ENCODE measurements at regions not wholly inside any gene's neighbourhood (a gene's known extent, or its start where the extent isn't known, plus 50 kb on each side); places are given as distances from the start of the nearest gene placed in this dataset.

DNA sequence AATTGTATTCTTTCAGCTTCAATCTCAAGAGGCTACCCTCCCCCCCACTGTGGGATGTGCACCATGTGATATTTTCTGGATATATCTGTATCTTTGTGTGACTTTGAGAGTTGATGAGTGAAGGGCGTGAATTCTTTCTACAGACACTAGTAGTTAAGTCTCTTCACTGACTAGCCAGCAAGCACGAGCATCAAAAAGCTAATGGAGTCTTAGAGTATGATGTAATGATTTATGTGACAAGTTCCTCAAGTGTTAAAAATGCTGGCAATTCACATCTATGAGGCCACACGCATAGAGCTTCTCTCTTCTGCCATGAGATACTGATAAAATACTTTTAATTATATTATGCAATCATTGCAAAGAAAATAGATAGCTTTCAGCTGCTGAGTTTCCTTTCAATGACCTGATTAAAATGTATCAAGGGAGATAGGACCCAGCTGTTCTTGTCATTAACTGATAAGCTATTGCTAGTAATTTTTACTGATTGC is 304.8 kb downstream of the TRIB2 start:
- Histone ChIP-seq H3K4me1 (ENCODE audit: insufficient read depth) (no peaks in the 10 kb centered on the region), H3K36me3 (ENCODE audit: low read depth) (no peaks in the 10 kb centered on the region), H3K9me3 (ENCODE audit: low read depth) (no peaks in the 10 kb centered on the region), H3K4me2 (ENCODE audit: unreplicated experiment) (no peak overlapping the region), H3K4me3 (no peak overlapping the region), H3F3A (ENCODE audit: insufficient read depth) (no peaks in the 10 kb centered on the region), H4K20me1 (ENCODE audit: insufficient read depth) (no peaks in the 10 kb centered on the region), H3K79me2 (ENCODE audit: insufficient read depth) (no peaks in the 10 kb centered on the region), H3K27ac (no peak overlapping the region), H2AFZ (no peak overlapping the region), H3K27me3 (replicated peaks; ENCODE audit: insufficient read depth) (peaks cover 61% of the 10 kb centered on the region), H3K9ac (no peak overlapping the region), H3K9me2 (ENCODE audit: insufficient read depth) (no peaks in the 10 kb centered on the region)
- WGBS, 2 experiments (ENCODE audit: low coverage in 1 of 2, low lambda C conversion rate in 2 of 2, missing lambda C conversion rate in 2 of 2), result 2 to 3% methylated on average over 3 of the region's 3 CpGs
- TF ChIP-seq EZH2phosphoT487 (IDR thresholded peaks at IDR 0.05; ENCODE audit: insufficient read depth, low read depth), result no peak
- no peak for TF ChIP-seq EZH2 (IDR thresholded peaks at IDR 0.05; ENCODE audit: insufficient read depth, poor library complexity, severe bottlenecking)
- in situ Hi-C loops (cut with MboI), result loop anchor here (25.0 kb wide), 1 partner anchor 1184 kb away; no protein-coding TSS in a partner anchor
- DNase-seq, result no peak

DNA sequence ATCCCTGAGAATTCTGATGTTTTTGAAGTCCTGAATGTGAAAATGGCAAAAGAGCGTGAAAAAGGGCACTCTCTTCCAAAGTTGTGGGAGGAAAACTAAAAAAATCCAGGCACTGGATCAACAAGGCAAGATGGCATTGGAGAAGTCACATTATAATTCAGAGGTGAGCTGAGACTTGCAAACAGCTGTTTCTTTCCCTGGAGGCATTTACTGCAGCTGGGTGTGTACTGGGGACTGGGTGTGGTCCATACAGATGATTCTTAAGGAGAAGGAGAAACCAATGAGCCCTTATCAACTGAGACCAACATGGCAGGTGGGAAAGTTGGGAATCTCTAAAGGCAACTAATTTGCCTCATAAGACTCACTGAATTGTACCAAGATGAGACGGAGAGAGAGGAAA is 313.9 kb downstream of the TRIB2 start:
- Histone ChIP-seq H3K4me3 (no peak overlapping the region), H3K36me3 (ENCODE audit: low read depth) (no peaks in the 10 kb centered on the region), H3K9ac (no peak overlapping the region), H4K20me1 (ENCODE audit: insufficient read depth) (no peaks in the 10 kb centered on the region), H2AFZ (no peak overlapping the region), H3K27ac (no peak overlapping the region), H3K9me2 (ENCODE audit: insufficient read depth) (no peaks in the 10 kb centered on the region), H3K9me3 (ENCODE audit: low read depth) (no peaks in the 10 kb centered on the region), H3F3A (ENCODE audit: insufficient read depth) (no peaks in the 10 kb centered on the region), H3K4me2 (ENCODE audit: unreplicated experiment) (no peak overlapping the region), H3K79me2 (ENCODE audit: insufficient read depth) (no peaks in the 10 kb centered on the region), H3K4me1 (ENCODE audit: insufficient read depth) (no peaks in the 10 kb centered on the region), H3K27me3 (replicated peaks; ENCODE audit: insufficient read depth) (no peaks in the 10 kb centered on the region)
- DNase-seq, result no peak
- TF ChIP-seq EZH2phosphoT487 (IDR thresholded peaks at IDR 0.05; ENCODE audit: insufficient read depth, low read depth), result no peak
- no peak for TF ChIP-seq EZH2 (IDR thresholded peaks at IDR 0.05; ENCODE audit: insufficient read depth, poor library complexity, severe bottlenecking)
- in situ Hi-C loops (cut with MboI), result no loop called here
- 48 to 83% methylated on average over 2 of the region's 2 CpGs for whole genome bisulfite sequencing, 2 experiments (ENCODE audit: low coverage in 1 of 2, low lambda C conversion rate in 2 of 2, missing lambda C conversion rate in 2 of 2)

DNA sequence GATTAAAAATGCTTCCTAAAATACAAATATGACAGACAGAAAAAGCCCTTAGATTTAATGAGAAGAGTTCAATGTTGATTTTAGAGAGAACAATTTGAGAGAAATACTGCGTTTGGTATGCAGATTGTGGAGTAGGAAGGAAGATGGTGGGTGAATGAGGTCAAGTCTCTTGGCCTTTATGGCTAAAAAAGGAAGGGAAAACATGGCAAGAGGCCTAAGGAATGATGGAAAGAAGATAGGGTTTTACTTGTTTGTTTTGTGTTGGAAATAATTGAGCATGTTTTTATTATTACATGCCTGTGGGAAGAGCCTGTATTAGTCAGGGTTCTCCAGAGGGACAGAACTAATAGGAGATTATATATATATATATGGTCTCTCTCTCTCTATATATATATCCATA is 318.1 kb downstream of the TRIB2 start:
- no peak overlapping the region for H3K27ac ChIP-seq
- TF ChIP-seq EZH2phosphoT487 (IDR thresholded peaks at IDR 0.05; ENCODE audit: insufficient read depth, low read depth) (no peak), EZH2 (IDR thresholded peaks at IDR 0.05; ENCODE audit: insufficient read depth, poor library complexity, severe bottlenecking) (no peak)
- no peaks in the 10 kb centered on the region for H3K36me3 ChIP-seq (ENCODE audit: low read depth)
- no peak for DNase-seq
- no peaks in the 10 kb centered on the region for H4K20me1 ChIP-seq (ENCODE audit: insufficient read depth)
- WGBS, 2 experiments (ENCODE audit: low coverage in 1 of 2, low lambda C conversion rate in 2 of 2, missing lambda C conversion rate in 2 of 2), result 34 to 48% methylated on average over 1 of the region's 1 CpG
- no peak overlapping the region for H2AFZ ChIP-seq
- no peaks in the 10 kb centered on the region for H3K4me1 ChIP-seq (ENCODE audit: insufficient read depth)
- no peaks in the 10 kb centered on the region for H3K79me2 ChIP-seq (ENCODE audit: insufficient read depth)
- in situ Hi-C loops (cut with MboI), result no loop called here
- no peaks in the 10 kb centered on the region for H3K27me3 ChIP-seq (replicated peaks; ENCODE audit: insufficient read depth)
- no peak overlapping the region for H3K4me3 ChIP-seq
- no peak overlapping the region for H3K4me2 ChIP-seq (ENCODE audit: unreplicated experiment)
- H3F3A ChIP-seq (ENCODE audit: insufficient read depth), result no peaks in the 10 kb centered on the region
- no peaks in the 10 kb centered on the region for H3K9me2 ChIP-seq (ENCODE audit: insufficient read depth)
- no peaks in the 10 kb centered on the region for H3K9me3 ChIP-seq (ENCODE audit: low read depth)
- H3K9ac ChIP-seq, result no peak overlapping the region

- 35 to 45% methylated on average over 3 of the region's 3 CpGs for WGBS, 2 experiments (ENCODE audit: low coverage in 1 of 2, low lambda C conversion rate in 2 of 2, missing lambda C conversion rate in 2 of 2)
- no peak for DNase-seq
- Histone ChIP-seq H3F3A (ENCODE audit: insufficient read depth) (no peaks in the 10 kb centered on the region), H4K20me1 (ENCODE audit: insufficient read depth) (no peaks in the 10 kb centered on the region), H3K79me2 (ENCODE audit: insufficient read depth) (no peaks in the 10 kb centered on the region), H3K27me3 (replicated peaks; ENCODE audit: insufficient read depth) (no peaks in the 10 kb centered on the region), H3K9me2 (ENCODE audit: insufficient read depth) (no peaks in the 10 kb centered on the region), H2AFZ (no peak overlapping the region), H3K36me3 (ENCODE audit: low read depth) (no peaks in the 10 kb centered on the region), H3K4me3 (no peak overlapping the region), H3K9ac (no peak overlapping the region), H3K27ac (no peak overlapping the region), H3K4me1 (ENCODE audit: insufficient read depth) (no peaks in the 10 kb centered on the region), H3K4me2 (ENCODE audit: unreplicated experiment) (no peak overlapping the region), H3K9me3 (ENCODE audit: low read depth) (no peaks in the 10 kb centered on the region)
- in situ Hi-C loops (cut with MboI), result no loop called here
- TF ChIP-seq EZH2phosphoT487 (IDR thresholded peaks at IDR 0.05; ENCODE audit: insufficient read depth, low read depth) (no peak), EZH2 (IDR thresholded peaks at IDR 0.05; ENCODE audit: insufficient read depth, poor library complexity, severe bottlenecking) (no peak)
Observed at GRCh38 chr2:13035866-13036265, 319.1 kb downstream of the TRIB2 start.

DNA sequence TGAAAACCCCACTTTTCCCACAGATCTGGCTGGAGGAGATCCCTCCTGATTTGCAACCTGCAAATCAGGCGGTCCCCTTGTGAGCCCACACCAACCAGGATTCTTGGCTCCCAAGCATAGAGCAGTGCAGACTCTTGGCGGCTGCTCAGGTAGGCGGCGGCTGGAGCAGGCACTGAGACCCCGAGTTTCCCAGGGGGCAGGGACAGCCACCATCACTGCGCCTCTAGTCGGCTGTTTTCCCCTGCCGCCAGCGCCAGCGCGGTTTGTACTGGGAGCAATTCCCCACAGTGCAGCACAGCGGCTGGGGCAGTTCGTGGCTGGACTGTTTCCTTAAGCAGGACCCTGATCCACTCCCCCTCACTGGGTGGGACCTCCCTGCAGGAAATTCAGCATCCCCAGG is 323.3 kb downstream of the TRIB2 start:
- Histone ChIP-seq H3K9ac (no peak overlapping the region), H3K9me3 (ENCODE audit: low read depth) (no peaks in the 10 kb centered on the region), H3K27me3 (replicated peaks; ENCODE audit: insufficient read depth) (0 out of 2 replicates have a peak, but pooled peaks cover 14% of the 10 kb centered on the region), H2AFZ (no peak overlapping the region), H3K9me2 (ENCODE audit: insufficient read depth) (no peaks in the 10 kb centered on the region), H3K36me3 (ENCODE audit: low read depth) (no peaks in the 10 kb centered on the region), H3K79me2 (ENCODE audit: insufficient read depth) (no peaks in the 10 kb centered on the region), H3F3A (ENCODE audit: insufficient read depth) (no peaks in the 10 kb centered on the region), H3K4me1 (ENCODE audit: insufficient read depth) (no peaks in the 10 kb centered on the region), H3K4me2 (ENCODE audit: unreplicated experiment) (no peak overlapping the region), H4K20me1 (ENCODE audit: insufficient read depth) (no peaks in the 10 kb centered on the region), H3K4me3 (no peak overlapping the region), H3K27ac (no peak overlapping the region)
- in situ Hi-C loops (cut with MboI), result no loop called here
- TF ChIP-seq EZH2 (IDR thresholded peaks at IDR 0.05; ENCODE audit: insufficient read depth, poor library complexity, severe bottlenecking) (no peak), EZH2phosphoT487 (IDR thresholded peaks at IDR 0.05; ENCODE audit: insufficient read depth, low read depth) (no peak)
- no peak for DNase-seq
- 59 to 78% methylated on average over 13 of the region's 13 CpGs for WGBS, 2 experiments (ENCODE audit: low coverage in 1 of 2, low lambda C conversion rate in 2 of 2, missing lambda C conversion rate in 2 of 2)

Data from GM23248 (cell line).